Activated CD4-positive, CD25-positive, alpha-beta regulatory T cell (primary cell): ENCODE measurements at regions not wholly inside any gene's neighbourhood (a gene's known extent, or its start where the extent isn't known, plus 50 kb on each side); places are given as distances from the start of the nearest gene placed in this dataset.

Experiments
- DNase-seq, 4 experiments: peaks; one replicate each; lab custom pipeline; 2025; lab: John Stamatoyannopoulos, UW

DNA sequence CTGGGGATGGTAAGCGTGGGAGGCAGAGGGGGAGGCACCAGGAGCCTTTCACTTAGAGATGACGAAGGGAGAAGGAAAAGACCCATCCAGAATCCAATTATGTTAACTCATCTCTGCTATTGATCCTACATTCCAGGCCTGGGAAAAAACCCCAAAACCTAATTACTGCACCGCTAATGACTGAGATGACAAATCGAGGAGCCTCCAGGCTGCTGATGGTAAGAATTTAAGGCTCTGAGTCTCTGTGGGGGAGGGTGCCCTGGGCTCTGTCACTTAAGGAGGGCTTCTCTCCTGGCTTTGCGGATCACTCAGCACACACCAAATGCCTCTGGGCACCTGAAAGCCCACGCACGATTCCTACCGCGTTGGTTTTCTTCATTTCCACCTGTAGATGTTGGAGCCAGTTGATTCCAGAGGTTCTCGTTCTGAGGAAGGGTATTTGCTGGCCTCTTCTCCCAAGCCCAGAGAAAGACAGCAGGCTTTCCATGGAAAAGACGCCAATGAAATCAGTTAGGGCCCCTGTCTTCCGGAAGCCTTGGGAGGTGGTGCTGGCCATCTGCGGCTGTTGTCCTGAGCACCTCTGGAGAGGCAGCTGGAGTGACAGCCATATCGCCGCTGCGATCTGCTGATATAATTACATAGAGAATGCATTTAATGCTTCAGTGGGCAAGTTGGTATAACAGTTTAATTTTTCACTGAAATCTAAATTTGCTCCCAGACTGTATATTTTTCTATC, 751.2 kb downstream of the BRD1 start:
- no peak for DNase-seq

- DNase-seq, result no peak
These were observed 752.5 kb downstream of the BRD1 start for GRCh38 chr22:49075150-49075549.

- DNase-seq, result no peak
These were observed 753.7 kb downstream of the BRD1 start for GRCh38 chr22:49073873-49074417.

GRCh38 chr22:49072996-49073645, 754.6 kb downstream of the BRD1 start:
- no peak for DNase-seq

- DNase-seq, result no peak
These were observed 757.2 kb downstream of the BRD1 start for GRCh38 chr22:49070501-49070900.

DNA sequence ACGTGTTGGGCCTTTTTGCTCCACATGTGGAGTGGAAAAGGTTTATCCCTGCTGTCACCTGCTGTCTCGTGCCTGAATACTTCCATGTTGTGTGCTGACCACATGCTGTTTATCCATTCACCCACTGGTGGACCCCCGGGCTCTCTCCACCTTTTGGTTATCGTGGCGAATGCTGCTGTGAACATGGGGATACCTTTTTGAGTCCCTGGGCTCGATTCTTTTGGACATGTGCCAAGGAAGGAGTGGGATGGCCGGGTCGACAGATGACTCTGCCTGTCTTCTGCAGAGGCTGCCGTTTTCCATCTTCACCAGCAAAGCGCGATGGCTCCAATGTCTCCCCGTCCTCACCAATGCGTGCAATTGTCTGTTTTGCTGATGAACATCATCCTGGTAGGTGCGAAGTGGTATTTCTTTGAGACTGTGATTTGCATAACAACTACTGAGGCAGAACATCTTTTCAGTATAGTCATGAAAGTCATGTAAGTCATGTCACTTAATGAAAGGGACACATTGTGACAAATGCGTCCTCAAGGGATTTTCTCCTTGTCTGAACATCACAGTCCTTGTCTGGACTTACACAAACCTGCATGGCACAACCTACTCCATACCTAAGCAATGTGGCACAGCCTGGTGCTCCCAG, 758.7 kb downstream of the BRD1 start:
- DNase-seq, result no peak

- DNase-seq, result no peak
These were observed 760.2 kb downstream of the BRD1 start for GRCh38 chr22:49067504-49067903.

DNA sequence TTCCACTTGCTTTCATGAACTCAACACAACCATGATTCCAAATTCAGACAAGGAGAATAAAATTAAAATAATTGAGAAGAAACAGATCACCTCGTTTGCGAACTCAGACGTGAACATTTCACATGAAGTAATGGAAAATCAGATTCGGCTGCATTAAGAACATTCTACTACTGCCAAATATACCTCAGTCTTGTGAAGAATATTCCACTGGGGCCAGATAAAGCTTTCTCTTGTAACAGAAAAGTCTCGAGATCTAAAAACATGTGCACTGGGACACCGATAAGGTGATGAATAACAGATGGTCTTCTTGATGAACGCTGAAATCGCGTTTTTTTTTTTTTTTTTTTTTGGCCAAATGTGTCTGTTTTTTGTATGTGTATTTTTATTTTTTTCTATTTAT, 761.1 kb downstream of the BRD1 start:
- DNase-seq, result no peak

DNA sequence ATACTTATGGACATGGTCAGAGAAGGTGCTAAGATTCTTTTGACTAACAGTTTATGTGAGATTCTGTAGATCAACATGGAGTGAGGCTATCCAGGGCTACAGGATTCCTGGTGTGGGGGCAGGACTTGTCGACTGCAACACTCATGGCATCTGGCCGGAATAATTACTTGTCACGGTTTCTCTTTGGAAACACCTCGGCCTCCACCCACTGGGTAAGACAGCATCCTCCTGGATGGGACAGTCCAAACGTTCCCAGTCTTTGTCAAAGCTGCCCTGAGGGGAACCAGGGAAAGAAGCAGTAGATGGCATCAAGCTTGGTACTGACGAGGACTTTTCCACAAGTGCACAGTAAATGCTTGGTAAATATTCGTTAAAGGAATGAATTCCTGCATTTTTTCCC, 762.8 kb downstream of the BRD1 start:
- DNase-seq, result no peak

- DNase-seq, result no peak
These were observed 764.2 kb downstream of the BRD1 start for GRCh38 chr22:49063545-49063890.

DNA sequence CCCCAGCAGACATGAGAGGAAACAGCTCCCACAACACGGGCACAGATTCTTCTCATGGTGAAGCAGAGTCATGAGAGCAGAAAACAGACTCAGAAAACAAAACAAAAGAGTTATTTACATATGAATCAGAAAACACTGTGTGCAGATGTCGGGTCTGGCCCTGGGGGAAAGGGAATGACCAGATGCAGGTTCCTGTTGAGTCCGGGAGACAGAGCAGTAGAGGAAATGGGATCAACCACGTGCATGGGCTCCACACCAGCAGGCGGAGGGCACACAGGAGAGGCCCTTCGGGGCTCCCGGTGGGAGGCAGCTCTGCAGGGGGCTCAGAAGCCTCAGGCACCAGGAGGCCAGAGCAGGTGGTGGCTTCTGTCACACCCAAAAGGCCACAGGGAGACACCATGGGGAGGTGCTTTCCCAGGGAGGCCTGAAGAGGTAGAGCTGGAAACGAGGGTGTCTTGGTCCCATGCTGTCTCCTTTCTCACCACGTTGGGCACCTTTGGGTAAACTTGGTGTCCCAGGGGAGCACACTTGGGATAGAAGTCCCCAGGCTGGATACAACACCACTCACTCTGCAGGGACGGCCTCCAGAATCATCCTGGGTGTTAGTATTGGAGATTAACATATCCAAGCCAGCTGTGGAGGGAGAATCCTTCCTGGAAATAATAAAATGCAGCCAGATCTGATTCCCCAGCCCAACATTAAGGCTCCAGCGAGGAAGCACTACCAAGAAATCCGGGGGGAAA, 764.7 kb downstream of the BRD1 start:
- DNase-seq, result no peak

- DNase-seq, result no peak
These were observed 765.4 kb downstream of the BRD1 start for GRCh38 chr22:49062155-49062801.

- no peak for DNase-seq
These were observed 769.8 kb downstream of the BRD1 start for GRCh38 chr22:49057910-49058309.

DNA sequence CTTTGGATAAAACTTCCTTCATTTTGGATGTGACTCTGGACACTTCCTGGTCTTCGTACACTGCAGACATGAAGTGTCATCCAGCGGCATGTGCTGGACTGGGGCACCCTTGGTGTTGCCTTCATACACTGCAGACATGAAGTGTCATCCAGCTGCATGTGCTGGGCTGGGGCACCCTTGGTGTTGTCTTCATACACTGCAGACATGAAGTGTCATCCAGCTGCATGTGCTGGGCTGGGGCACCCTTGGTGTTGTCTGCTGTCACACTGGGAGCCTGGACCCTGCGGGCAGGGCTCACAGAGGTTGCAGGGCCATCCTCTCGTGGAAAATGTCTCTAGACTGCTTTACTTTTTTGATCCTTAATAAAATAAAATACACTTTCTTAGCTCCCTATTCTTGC, 771.4 kb downstream of the BRD1 start:
- no peak for DNase-seq

GRCh38 chr22:49055406-49055805, 772.3 kb downstream of the BRD1 start:
- DNase-seq, result no peak

GRCh38 chr22:49053578-49053977, 774.1 kb downstream of the BRD1 start:
- DNase-seq, result no peak

GRCh38 chr22:49052560-49052959, 775.1 kb downstream of the BRD1 start:
- DNase-seq, result no peak

DNA sequence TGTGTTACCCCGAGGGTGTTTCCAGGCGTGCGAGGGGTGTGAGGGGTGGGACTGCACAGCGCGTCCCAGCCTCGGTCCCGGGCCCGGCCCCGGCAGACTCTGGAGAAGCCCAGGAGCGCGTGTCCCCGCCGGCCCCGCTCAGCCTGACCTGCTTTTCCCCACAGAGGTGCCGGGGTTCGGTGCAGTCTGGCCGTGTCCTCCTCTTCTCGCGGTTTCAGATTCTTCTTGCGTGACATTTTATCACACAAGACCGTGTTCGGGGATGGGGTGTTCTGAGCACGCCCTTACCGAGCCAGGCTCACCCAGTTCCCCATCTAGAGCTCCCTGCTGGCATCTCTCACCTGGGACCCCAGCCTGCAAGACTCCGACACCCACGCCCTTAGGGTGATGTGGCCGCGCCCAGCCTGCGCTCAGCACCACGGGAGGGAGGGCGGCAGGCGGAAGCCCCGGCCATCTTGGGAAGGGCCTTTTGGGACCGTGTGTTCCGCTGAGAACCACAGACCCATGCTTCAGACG, 775.6 kb downstream of the BRD1 start:
- DNase-seq, result no peak

- DNase-seq, result no peak
These were observed 776.1 kb downstream of the BRD1 start for GRCh38 chr22:49051491-49052022.

DNA sequence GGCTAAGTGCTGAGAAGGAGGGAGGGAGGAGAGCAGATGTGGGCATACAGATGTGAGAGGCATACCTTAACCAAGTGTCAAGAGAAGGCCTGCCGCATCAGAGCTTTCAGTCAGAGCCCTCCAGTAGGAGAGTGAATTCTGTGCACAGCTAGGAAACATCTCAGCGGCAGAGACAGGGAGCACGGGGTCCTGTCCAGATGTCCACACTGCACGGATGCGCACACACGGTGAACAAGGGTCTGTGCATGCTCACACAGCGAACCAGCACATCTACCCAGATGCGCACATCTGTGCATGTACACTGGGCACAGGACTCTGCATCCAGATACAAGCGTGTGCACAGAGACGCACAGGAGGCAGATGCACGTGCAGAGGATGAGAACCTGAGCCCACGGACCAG, 778.0 kb downstream of the BRD1 start:
- no peak for DNase-seq

GRCh38 chr22:49048591-49048990, 779.1 kb downstream of the BRD1 start:
- no peak for DNase-seq
